Kidney capillary endothelial cell (primary cell): ENCODE measurements at regions not wholly inside any gene's neighbourhood (a gene's known extent, or its start where the extent isn't known, plus 50 kb on each side); places are given as distances from the start of the nearest gene placed in this dataset.
"Not testable (repeated sequence)": the region's sequence is repeated elsewhere in the genome, so short reads cannot be mapped to it uniquely, and the experiment has no call there.

Source experiments
- DNase-seq: peaks from one replicate; pipeline ENCODE4 v3.0.0-alpha.2; 2018; ENCODE audit warnings: low spot score

GRCh38 chr2:203631068-203631757 lies 75.2 kb upstream of the CD28 start:
- no peak for DNase-seq

- no peak for DNase-seq
Observed at GRCh38 chr2:203636588-203637470, 69.6 kb upstream of the CD28 start.

GRCh38 chr2:203637471-203638167 lies 68.8 kb upstream of the CD28 start:
- no peak for DNase-seq

- DNase-seq, result not testable (repeated sequence)
Observed at GRCh38 chr2:203641865-203642264, 64.6 kb upstream of the CD28 start.

- not testable (repeated sequence) for DNase-seq
Observed at GRCh38 chr2:203642841-203643240, 63.6 kb upstream of the CD28 start.

- DNase-seq, result no peak
Observed at GRCh38 chr2:203645831-203646230, 60.6 kb upstream of the CD28 start.

GRCh38 chr2:203646266-203646864 lies 60.1 kb upstream of the CD28 start:
- no peak for DNase-seq

GRCh38 chr2:203646961-203647360 lies 59.5 kb upstream of the CD28 start:
- DNase-seq, result no peak

- DNase-seq, result no peak
Observed at GRCh38 chr2:203647579-203647978, 58.9 kb upstream of the CD28 start.

GRCh38 chr2:203648273-203648672 lies 58.2 kb upstream of the CD28 start:
- DNase-seq, result no peak

- no peak for DNase-seq
Observed at GRCh38 chr2:203649176-203649814, 57.1 kb upstream of the CD28 start.

GRCh38 chr2:203650860-203651613 lies 55.4 kb upstream of the CD28 start:
- peak; percentile 47 for DNase-seq

- no peak for DNase-seq
Observed at GRCh38 chr2:203651621-203652020, 54.8 kb upstream of the CD28 start.

- no peak for DNase-seq
Observed at GRCh38 chr2:203654826-203655225, 51.6 kb upstream of the CD28 start.

- no peak for DNase-seq
Observed at GRCh38 chr2:203656522-203657287, 49.7 kb upstream of the CD28 start.
